Hindlimb muscle (tissue), 1 donor: ENCODE measurements at regions not wholly inside any gene's neighbourhood (a gene's known extent, or its start where the extent isn't known, plus 50 kb on each side); places are given as distances from the start of the nearest gene placed in this dataset.
"Not testable (repeated sequence)": the region's sequence is repeated elsewhere in the genome, so short reads cannot be mapped to it uniquely, and the experiment has no call there.

Experiments
- DNase-seq: peaks from one replicate; pipeline ENCODE4 v3.0.0-alpha.2; 2013

DNA sequence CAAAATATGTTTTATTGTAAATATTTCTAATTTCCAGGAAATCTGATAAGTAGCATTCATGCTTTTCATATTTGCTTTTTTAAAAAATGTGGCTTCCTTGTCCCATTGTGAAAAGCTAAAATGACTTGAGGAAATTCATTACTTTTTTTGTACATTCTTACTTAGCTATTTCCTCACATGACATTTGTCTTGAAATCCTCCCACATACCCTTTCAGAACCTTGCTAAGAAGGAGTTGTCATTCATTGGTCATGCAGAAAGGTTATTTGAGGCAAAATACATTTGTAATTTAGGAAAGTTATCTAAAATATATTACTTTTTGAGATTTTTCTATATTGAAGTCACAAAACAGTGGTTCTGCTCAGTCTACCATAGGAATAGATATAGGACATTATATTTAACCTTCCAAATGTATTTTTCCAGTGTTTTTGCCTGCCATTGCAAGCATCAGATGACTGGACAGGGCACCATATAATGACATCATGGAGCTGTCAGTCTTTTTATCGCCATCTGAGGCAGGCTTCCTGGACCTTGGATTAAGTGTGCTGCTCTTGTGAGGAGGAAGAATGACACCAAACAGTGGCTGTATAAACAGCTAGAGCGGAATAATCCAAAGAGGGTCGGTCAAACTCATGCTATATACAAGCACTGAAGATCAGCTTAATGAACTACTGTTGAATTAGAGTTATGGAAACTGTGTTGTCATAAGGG lies 109.4 kb upstream of the HCRTR2 start:
- no peak for DNase-seq

DNA sequence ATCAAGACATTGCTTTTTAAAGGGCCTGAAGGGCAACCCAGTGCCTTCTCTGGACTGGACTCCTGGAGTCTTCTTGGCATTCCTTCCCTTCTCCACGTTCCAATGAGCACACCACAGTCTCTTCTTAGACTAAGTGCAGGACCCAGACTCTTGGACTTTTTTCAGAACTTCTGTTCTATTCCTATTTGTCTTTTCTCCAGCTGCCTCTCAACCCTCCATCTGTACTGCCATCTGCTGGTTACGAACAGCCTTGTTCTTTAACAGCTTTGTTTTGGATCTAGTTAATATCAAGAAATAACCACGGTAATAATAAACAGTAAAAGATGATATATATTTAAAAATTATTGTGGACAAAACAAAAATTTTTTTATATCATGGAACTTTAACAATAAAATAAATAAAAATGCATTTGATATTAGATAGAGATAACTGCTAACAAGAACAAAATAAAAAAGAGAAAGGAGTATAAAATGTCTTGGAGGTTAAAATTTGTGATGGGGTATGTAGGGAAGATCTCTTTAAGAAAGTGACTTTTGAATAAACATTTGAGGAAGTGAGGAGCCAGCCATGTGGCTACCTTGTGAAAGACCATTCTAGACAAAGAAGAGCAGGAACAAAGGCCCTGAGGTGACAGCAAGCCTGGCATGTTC lies 105.1 kb upstream of the HCRTR2 start:
- DNase-seq: peak; percentile 26

DNA sequence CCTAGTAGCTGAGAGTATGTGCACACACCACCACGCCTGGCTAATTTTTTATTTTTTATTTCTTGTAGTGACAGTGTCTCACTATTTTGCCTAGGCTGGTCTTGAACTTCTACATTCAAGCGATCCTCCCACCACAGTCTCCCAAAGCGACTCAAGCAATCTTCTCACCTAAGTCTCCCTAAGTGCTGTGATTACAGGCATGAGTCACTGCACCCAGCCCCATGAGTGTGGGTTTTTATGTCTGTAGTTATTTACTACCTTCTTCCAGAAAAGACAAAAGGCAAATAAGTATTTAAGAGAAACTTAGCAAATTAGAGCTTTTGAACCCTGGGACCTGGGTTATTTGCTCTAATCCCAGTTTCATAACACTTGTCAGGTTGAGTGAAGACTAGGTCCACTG lies 92.3 kb upstream of the HCRTR2 start:
- DNase-seq: no peak

DNA sequence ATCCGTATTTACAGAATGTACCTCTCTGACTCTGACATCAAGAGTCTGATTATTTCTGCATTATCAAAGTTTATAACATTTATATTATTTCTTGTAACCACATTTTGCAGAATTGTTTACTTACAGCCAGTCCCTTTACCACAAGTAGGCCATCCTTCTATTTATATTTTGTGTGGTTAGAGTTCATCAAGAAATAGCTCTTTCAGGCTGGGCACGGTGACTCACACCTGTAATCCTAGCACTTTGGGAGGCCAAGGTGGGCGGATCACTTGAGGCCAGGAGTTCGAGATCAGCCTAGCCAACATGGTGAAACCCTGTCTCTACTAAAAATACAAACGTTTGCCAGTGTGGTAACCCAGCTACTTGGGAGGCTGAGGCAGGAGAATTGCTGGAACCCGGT lies 86.3 kb upstream of the HCRTR2 start:
- not testable (repeated sequence) for DNase-seq

DNA sequence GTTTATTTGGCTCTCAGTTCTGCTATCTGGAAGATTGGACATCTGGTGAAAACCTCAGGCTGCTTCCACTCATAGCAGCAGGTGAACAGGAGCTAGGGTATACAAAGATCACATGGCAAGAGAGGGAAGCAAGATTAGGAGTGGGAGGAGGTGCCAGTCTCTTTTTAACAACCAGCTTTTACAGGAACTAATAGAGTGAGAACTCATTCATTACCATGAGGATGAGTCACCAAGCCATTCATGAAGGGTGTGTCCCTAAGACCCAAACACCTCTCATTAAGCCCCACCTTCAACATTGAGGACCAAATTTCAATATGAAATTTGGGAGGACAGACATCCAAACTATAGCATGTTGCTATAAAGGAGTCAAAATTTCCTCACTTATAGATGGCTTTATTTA lies 85.4 kb upstream of the HCRTR2 start:
- no peak for DNase-seq

DNA sequence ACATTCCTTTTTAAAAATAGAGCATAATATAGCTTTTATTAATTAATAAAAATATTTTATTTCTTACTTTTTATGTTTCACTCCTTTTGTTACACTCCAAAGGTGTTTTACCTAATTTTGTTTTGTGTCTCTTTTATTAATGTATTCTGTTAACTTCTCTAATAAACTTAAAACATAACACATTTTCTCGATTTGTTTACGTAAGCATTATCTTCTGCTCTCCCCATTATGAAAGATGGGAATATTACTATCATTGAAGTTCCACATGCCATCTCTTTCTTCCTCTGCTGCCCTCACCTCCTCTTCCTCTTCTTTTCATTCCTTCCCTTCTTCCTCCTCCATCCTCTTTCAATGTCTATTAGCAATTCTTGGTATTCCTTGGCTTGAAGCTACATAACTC lies 85.0 kb upstream of the HCRTR2 start:
- no peak for DNase-seq

DNA sequence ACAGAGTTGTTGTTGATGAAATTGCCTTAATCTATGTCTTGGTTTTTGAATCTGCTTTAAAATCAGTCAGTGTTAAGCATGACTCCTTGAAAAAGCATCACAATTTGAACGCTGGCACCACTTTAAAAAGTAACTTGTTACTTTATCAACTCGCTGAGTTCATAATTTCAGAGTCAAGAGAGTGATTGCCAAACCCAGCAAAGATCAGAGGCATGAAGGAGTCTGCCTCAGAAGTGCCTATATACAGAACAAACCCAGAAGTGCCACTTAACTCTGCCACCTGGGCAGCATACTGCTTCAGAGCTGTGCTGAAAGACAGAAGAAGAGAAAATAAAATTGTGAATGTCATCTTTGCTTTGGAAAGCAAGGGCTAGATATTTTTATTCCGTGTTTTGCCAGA lies 73.6 kb upstream of the HCRTR2 start:
- no peak for DNase-seq

DNA sequence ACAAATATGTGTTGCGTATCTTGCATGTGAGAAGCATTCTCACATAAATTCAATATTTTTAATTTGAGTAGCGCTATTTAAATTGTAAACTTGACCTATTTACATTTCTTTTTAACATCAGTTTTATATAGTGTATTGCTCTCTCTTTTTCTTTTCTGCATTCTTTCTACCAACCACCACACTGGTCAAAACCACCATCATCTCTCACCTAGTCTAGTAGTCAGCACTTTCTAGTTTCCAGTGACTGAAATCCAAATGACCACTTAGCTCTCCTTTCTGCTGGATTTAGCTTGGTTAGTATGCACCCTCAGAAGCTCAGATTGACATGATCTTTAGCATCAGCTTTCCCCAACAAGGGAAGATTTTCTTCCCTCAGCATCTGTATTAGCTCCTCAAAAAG lies 73.2 kb upstream of the HCRTR2 start:
- DNase-seq: no peak

DNA sequence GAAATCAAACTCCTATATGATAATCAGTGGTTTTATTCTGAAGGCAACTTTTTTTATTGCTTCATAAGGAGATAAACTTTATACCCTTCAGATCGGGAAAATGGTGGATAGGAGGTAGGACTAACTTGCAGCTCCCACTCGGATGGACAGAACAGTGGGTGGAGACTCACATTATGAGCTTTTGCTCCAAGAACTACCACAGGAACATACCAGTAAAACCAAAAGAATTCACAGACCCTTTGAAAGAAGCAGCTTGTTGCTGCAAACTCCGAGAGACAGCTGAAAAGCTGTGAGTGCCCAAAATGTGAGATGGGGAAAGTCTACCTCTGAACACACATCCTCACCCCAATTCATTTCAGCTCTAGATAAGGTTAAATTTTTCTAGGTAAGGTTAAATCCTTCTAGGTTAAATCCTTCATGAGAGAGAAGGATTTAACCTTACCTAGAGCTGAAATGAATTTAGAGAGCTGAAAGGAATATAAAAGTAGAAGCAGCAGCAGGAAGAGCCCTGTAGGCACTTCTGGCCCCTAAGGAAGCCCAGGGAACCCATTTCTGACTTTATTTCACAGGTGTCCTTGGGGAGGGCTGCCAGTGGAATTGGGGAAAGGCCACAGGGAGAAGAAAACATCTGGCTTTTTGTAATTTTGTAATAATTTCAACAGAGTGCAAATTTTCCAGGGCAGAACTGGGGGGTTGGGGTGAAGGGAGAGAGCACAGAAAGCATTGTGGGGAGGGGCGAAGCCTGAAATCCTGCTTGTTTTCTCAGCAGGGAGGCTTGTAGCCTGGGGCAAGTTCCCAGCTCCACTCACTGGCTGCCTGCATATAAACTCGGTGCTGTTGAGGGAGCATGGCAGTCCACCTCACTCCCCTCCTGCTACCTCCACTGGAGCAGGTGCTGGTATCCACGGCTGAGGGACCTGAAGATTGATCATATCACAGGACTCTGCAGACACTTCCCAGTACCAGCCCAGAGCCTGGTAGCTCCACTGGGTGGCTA lies 65.9 kb upstream of the HCRTR2 start:
- no peak for DNase-seq

DNA sequence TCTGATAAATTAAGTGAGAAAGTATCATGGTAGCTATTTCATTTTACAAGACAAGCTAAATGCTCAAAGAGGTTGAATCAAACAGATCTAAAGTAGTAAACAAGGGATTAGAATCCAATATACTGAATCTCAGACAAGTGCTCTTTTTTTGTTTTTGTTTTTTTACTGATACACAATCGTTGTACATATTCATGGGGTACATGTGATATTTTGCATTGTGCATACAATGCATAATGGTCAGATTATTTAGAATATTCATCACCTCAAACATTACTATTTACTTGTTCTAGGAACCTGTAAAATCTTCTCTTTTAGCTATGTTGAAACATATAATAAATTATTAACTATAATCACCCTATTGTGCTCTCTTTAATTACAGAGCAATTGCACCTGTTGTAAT lies 57.0 kb upstream of the HCRTR2 start:
- no peak for DNase-seq

DNA sequence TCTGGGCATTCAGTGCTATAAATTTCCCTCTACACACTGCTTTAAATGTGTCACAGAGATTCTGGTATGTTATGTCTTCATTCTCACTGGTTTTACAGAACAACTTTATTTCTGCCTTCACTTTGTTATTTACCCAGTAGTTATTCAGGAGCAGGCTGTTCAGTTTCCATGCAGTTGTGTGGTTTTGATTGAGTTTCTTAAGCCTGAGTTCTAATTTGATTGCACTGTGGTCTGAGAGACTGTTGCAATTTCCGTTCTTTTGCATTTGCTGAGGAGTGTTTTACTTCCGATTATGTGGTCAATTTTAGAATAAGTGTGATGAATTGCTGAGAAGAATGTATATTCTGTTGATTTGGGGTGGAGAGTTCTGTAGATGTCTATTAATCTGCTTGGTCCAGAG lies 50.1 kb upstream of the HCRTR2 start:
- not testable (repeated sequence) for DNase-seq
